Heart right ventricle (tissue), 16 donors: ENCODE measurements at regions not wholly inside any gene's neighbourhood (a gene's known extent, or its start where the extent isn't known, plus 50 kb on each side); places are given as distances from the start of the nearest gene placed in this dataset.

Experiments used
- ATAC-seq, 8 donors: fragments of 200-7000 bp; cut with Tn5 transposase; one replicate each; pipeline ENCODE4 v1.9.1; 2020; ENCODE audit warnings: mild to moderate bottlenecking in 8 of 8, moderate library complexity in 8 of 8, moderate number of reproducible peaks in 1 of 8
- DNase-seq, 2 donors: peaks; one replicate each; pipeline ENCODE4 v3.0.0-alpha.2; 2020
- H3K27ac ChIP-seq, 10 donors: fragments of 200-600 bp; sonication (generic) in 2 of 10; one replicate each; pipeline versions ENCODE4 v1.5.0 to v1.8.0; 2020 to 2022; ENCODE audit warnings: mild to moderate bottlenecking in 3 of 10
- H3K27me3 ChIP-seq, 7 donors: fragments of 200-600 bp; one replicate each; pipeline ENCODE4 v1.8.0; 2021 to 2022; ENCODE audit warnings: mild to moderate bottlenecking in 2 of 7
- H3K36me3 ChIP-seq, 9 donors: fragments of 200-600 bp; sonication (generic) in 1 of 9; one replicate each; pipeline versions ENCODE4 v1.5.0 to v1.8.0; 2020 to 2022; ENCODE audit warnings: mild to moderate bottlenecking in 2 of 9
- H3K4me1 ChIP-seq, 9 donors: fragments of 200-600 bp; sonication (generic) in 1 of 9; one replicate each; pipeline versions ENCODE4 v1.5.0 to v1.8.0; 2020 to 2022; ENCODE audit warnings: mild to moderate bottlenecking in 4 of 9
- H3K4me3 ChIP-seq, 10 donors: fragments of 200-600 bp; sonication (generic) in 2 of 10; one replicate each; pipeline versions ENCODE4 v1.5.0 to v1.8.0; 2020 to 2022; ENCODE audit warnings: mild to moderate bottlenecking in 7 of 10, moderate library complexity in 2 of 10
- H3K9me3 ChIP-seq, 11 donors: fragments of 200-600 bp in 10 of 11; sonication (generic) in 2 of 11; one replicate each; pipeline versions ENCODE4 v1.5.0 to v1.8.0; 2013 to 2022; ENCODE audit warnings: mild to moderate bottlenecking in 2 of 11, control low read depth in 1 of 11, moderate library complexity in 1 of 11
- WGBS, 2 donors: extraction: QIAGEN DNeasy Blood & Tissue Kit; methylation state at CpG; one replicate each; pipeline ENCODE4 v1.1.7; 2013; ENCODE audit warnings: inconsistent platforms in 1 of 2; 5-methylcytosine and 5-hydroxymethylcytosine counted together
- intact Hi-C, 10 donors: fragments of 100-400 bp; cut with DNase I; formaldehyde crosslinking; loops; one replicate each; pipeline versions ENCODE4 v1.11.1 to v1.14.2; 2022
- TF ChIP-seq, protein P1 (sequence below), 9 donors: fragments of 200-600 bp; sonication (generic) in 2 of 9; IDR thresholded peaks; one replicate each; pipeline versions ENCODE4 v1.5.0 to v1.8.0; 2021 to 2022; ENCODE audit warnings: antibody characterized with exemption in 9 of 9, mild to moderate bottlenecking in 5 of 9, moderate library complexity in 1 of 9
- donor health status: Arrhythmogenic right ventricular cardiomyopathy.
- donor health status: ischemic (EF 13 %, LVEDD 7.1; RV severe dilation, severe dysfunction).
- donor health status: healthy with polysubstance abuse.
- donor health status: DM: no; HTN: yes; CAD: no.
- donor health status: DM: no; HTN: no; CAD: no.
- donor health status: ischemic (EF 25% LVEDD 6.9; RV normal size, moderate dysfunction).
- donor health status: ischemic (EF 25% LVEDD 5.7; RV mildly dilated, moderate dysfunction).
- donor health status: healthy.
- donor health status: DM: yes; HTN: yes; CAD: no.
- donor health status: Ischemic cardiomyopathy.
- donor health status: ischemic (EF 35%, LVEDD 5.7; RV mildly dilated, moderate dysfunction).
- donor health status: nonischemic (EF 11% LVEDD 7.7; RV severe dilation, severe dysfunction).
- donor health status: DM: yes; HTN: yes; CAD: no.
- donor health status: PGD.
- donor health status: ischemic (EF 29% LVEDD 5.4; RV normal size, mild dysfunction).
- donor health status: nonischemic (EF 23%, LVEDD 6.1; RV moderate dilation, normal function).

DNA sequence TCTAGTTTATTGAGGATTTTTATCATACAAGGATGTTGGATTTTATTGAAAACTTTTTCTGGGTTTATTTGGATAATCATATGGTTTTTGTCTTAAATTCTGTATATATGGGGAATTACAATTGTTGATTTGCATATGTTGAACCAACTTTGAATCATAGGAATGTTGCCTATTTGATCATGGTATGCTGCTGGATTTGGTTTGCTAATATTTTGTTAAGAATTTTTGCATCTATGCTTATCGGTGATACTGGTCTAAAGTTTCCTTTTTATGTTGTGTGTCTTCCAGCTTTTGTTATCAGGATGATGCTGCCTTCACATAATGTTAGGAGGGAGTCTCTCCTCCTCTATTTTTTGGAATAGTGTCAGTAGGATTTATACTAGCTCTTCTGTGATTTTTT lies 745.0 kb downstream of the PRELID2 start:
- no peak for DNase-seq
- 91 to 94% methylated on average over 1 of the region's 1 CpG for WGBS, 2 donors
- no peak overlapping the region for H3K4me3 ChIP-seq
- no peaks in the 10 kb centered on the region for H3K4me1 ChIP-seq
- no peak overlapping the region for H3K27ac ChIP-seq
- peaks cover 0 to 13% (median 0%) of the 10 kb centered on the region in 11 donors for H3K9me3 ChIP-seq
- H3K36me3 ChIP-seq: no peaks in the 10 kb centered on the region
- no peak for ATAC-seq
- intact Hi-C loops: no loop called here
- TF ChIP-seq, protein P1, sequence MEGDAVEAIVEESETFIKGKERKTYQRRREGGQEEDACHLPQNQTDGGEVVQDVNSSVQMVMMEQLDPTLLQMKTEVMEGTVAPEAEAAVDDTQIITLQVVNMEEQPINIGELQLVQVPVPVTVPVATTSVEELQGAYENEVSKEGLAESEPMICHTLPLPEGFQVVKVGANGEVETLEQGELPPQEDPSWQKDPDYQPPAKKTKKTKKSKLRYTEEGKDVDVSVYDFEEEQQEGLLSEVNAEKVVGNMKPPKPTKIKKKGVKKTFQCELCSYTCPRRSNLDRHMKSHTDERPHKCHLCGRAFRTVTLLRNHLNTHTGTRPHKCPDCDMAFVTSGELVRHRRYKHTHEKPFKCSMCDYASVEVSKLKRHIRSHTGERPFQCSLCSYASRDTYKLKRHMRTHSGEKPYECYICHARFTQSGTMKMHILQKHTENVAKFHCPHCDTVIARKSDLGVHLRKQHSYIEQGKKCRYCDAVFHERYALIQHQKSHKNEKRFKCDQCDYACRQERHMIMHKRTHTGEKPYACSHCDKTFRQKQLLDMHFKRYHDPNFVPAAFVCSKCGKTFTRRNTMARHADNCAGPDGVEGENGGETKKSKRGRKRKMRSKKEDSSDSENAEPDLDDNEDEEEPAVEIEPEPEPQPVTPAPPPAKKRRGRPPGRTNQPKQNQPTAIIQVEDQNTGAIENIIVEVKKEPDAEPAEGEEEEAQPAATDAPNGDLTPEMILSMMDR (IDR thresholded peaks at IDR 0.05): no peak
- no peaks in the 10 kb centered on the region for H3K27me3 ChIP-seq

DNA sequence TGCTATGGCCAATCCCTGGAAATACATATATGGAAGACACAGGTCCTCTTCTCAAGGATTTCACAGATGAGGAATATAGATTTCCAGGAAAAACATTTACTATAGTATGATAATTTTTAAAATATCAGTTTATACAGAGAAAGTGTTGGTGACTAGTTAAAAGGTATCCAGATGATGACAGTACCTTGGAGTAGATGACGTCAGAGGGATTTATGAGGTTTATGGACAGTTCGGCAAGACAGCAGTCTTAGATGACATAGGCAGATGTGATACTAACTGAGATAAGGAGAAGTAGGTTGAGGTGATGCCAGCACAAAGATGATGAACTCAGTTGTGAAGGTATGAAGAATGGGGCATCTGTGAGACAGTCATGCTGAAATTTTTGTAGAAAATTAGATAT lies 750.3 kb downstream of the PRELID2 start:
- ATAC-seq: no peak
- TF ChIP-seq, protein P1 (IDR thresholded peaks at IDR 0.05): no peak
- H3K9me3 ChIP-seq: peaks cover 0 to 8% (median 0%) of the 10 kb centered on the region in 11 donors
- no peak overlapping the region for H3K27ac ChIP-seq
- no peaks in the 10 kb centered on the region for H3K27me3 ChIP-seq
- no peak for DNase-seq
- H3K4me1 ChIP-seq: no peaks in the 10 kb centered on the region
- WGBS, 2 donors: 87 to 94% methylated on average over 2 of the region's 2 CpGs
- H3K36me3 ChIP-seq: no peaks in the 10 kb centered on the region
- no peak overlapping the region for H3K4me3 ChIP-seq
- intact Hi-C loops: no loop called here

GRCh38 chr5:145077028-145077427 lies 758.1 kb downstream of the PRELID2 start:
- H3K4me1 ChIP-seq: no peaks in the 10 kb centered on the region
- intact Hi-C loops: no loop called here
- H3K27me3 ChIP-seq: no peaks in the 10 kb centered on the region
- H3K4me3 ChIP-seq: no peak overlapping the region
- H3K9me3 ChIP-seq: no peaks in the 10 kb centered on the region
- no peaks in the 10 kb centered on the region for H3K36me3 ChIP-seq
- WGBS, 2 donors: 83 to 94% methylated on average over 6 of the region's 6 CpGs
- no peak overlapping the region for H3K27ac ChIP-seq
- TF ChIP-seq, protein P1 (IDR thresholded peaks at IDR 0.05): no peak
- ATAC-seq (no peak), DNase-seq (no peak)

DNA sequence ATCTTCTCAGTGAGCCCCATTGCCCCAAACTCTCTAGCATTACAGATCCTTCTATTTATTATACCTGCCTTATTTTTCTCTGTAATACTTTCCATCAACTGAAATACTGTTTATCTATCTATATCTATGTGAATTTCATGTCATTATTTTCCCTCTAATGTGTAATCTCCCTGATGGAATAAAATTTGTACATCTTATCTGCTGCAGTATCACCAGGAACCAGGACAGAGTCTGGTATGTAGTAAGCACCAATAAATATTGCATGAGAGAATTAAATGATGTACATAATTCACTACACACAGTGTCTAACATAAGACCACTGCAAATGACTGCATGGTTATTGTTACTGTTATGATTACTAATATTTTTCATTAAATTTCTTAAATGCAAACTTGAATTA lies 759.1 kb downstream of the PRELID2 start:
- intact Hi-C loops: no loop called here
- no peak overlapping the region for H3K27ac ChIP-seq
- no peaks in the 10 kb centered on the region for H3K9me3 ChIP-seq
- H3K4me3 ChIP-seq: no peak overlapping the region
- TF ChIP-seq, protein P1 (IDR thresholded peaks at IDR 0.05): no peak
- ATAC-seq: no peak
- no peaks in the 10 kb centered on the region for H3K27me3 ChIP-seq
- no peak for DNase-seq
- no peaks in the 10 kb centered on the region for H3K36me3 ChIP-seq
- H3K4me1 ChIP-seq: no peaks in the 10 kb centered on the region

- DNase-seq (no peak), ATAC-seq (no peak)
- Histone ChIP-seq H3K36me3 (no peaks in the 10 kb centered on the region), H3K4me1 (no peaks in the 10 kb centered on the region), H3K27me3 (no peaks in the 10 kb centered on the region), H3K4me3 (no peak overlapping the region), H3K9me3 (no peaks in the 10 kb centered on the region), H3K27ac (no peak overlapping the region)
- TF ChIP-seq, protein P1 (IDR thresholded peaks at IDR 0.05): no peak
- intact Hi-C loops: no loop called here
- WGBS, 2 donors: 9 to 24% methylated on average over 1 of the region's 1 CpG
These were observed 762.3 kb downstream of the PRELID2 start for GRCh38 chr5:145072889-145073288.
